ENCODE measurements at regions not wholly inside any gene's neighbourhood (a gene's known extent, or its start where the extent isn't known, plus 50 kb on each side); places are given as distances from the start of the nearest gene placed in this dataset.

DNA sequence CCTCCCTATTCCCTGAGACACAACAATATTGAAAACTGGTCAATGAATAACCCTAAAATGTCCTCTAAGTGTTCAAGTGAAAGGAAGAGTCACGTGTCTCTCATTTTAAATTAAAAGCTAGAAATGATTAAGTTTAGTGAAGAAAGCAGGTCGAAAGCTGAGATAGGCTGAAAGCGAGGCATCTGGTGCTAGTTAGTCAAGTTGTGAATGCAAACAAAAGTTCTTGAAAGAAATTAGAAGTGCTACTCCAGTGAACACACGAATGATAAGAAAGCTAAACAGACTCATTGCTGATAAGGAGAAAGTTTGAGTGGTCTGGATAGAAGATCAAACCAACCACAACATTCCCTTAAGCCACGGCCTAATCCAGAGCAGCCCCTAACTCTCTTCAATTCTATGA, 99.4 kb upstream of the ZNF507 start:
- TF ChIP-seq JUND (IDR thresholded peaks at IDR 0.05; ENCODE audit: low read depth): no peak
- DNase-seq (ENCODE audit: low read depth in 1 of 2, low spot score in 1 of 2): no peak
- in situ Hi-C loops (cut with HindIII; ENCODE audit: low pct_unique_long_range_greater_than_20kb, low sequenced_read_pairs): no loop called here

DNA sequence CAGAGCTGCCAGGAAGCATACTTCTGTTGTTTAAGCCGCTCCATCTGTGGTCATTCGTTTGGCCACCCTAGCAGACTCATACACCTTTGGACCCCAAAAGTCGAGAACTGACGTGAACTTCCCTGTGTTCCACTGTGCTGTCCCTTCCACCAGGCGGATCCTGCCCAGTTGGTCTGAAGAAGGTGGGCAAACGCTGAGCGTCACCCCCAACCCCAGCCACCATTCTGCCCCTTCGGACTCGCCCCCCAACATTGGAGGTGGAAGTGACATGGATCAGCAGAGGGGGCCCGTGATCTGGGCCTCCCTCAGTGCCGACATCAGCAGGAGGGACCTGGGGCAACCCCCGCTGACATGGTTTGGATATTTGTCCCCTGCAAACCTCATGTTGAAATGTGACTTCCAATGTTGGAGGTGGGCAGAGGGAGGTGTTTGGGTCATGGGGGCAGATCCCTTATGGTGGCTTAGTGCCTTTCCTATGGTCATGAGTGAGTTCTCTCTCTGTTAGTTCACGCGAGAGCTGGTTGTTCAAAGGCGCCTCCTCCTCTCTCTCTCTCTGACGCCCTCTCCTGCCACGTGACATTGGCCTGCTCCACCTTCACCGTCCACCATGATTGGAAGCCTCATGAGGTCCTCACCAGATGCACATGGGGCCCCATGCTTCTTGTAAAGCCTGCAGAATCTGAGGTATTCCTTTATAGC, 93.6 kb upstream of the ZNF507 start:
- TF ChIP-seq JUND (IDR thresholded peaks at IDR 0.05; ENCODE audit: low read depth): no peak
- in situ Hi-C loops (cut with HindIII; ENCODE audit: low pct_unique_long_range_greater_than_20kb, low sequenced_read_pairs): no loop called here
- DNase-seq (ENCODE audit: low read depth in 1 of 2, low spot score in 1 of 2): no peak

DNA sequence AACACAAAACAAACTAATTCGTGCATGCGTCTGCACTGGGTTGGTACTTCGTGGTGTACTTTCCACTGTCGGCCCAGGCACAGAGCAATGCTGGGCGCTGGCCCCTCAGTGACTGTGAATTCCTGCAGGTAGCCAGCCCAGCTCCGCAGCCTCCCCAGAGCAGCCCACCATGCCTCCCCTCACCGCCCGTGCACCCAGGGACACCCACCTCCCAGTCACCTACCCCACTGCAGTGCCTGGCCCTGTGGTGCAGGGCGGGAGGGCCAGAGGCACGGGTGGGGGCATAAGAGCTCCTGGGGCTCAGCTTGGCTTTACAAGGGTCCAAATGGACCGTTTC, 93.1 kb upstream of the ZNF507 start:
- in situ Hi-C loops (cut with HindIII; ENCODE audit: low pct_unique_long_range_greater_than_20kb, low sequenced_read_pairs): no loop called here
- no peak for TF ChIP-seq JUND (IDR thresholded peaks at IDR 0.05; ENCODE audit: low read depth)
- DNase-seq (ENCODE audit: low read depth in 1 of 2, low spot score in 1 of 2): no peak

DNA sequence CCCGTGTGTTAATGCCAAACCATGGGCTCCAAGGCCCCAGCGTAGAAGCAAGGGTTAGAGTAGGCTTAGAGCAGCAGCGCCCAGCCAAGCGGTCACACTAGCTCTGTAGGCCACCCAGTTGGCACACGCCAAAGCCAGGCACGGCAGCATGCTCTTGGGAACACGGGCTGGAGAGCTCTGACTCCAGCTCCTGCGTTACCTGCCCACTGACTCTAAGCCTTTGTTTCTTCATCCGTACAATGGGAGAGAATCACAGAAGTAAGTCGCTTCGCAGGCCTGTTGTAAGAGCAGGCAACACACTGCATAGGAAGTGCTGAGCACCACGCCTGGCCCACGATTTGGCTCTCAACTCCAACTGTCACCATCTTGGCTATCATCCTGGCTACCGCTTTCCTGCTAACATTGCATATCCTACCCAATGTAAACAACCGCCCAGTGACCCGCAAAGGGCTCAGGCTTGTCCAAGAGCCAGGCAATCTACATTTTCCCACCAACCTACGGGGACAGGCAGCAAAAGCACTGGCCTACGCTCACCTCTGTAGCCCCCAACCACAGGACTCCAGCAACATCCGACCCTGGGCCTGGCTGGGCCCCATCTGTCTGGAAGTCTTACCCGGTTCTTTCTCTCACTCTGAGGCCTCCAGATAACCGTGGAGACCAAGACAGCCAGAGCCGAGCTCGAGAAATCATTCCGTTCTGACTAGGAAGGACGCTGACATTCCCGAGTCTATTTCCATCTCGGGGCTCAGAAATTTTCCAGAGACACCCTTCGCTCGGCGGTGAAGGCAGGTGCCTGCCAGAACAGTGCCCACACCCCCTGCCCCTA, 91.5 kb upstream of the ZNF507 start:
- DNase-seq (ENCODE audit: low read depth in 1 of 2, low spot score in 1 of 2): no peak
- TF ChIP-seq JUND (IDR thresholded peaks at IDR 0.05; ENCODE audit: low read depth): no peak
- in situ Hi-C loops (cut with HindIII; ENCODE audit: low pct_unique_long_range_greater_than_20kb, low sequenced_read_pairs): no loop called here

DNA sequence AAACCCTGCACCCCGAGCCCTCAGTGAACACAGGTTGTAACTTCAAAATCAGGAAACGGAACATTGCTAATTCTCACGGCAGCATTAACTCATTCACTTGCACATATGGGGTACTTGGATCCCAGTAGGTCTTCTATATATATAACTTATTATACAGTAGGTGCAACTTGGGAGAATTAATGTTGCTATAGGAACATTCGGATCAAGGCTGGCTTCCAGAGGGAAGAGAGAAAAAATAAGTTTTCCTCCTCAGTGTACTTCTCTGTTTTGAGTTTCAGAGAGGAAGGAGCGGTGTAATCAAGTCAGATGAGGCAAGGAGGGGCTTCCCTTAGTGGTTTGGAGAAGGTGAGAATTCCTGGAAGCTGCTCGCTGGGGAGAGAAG, 90.9 kb upstream of the ZNF507 start:
- in situ Hi-C loops (cut with HindIII; ENCODE audit: low pct_unique_long_range_greater_than_20kb, low sequenced_read_pairs): no loop called here
- DNase-seq (ENCODE audit: low read depth in 1 of 2, low spot score in 1 of 2): no peak
- no peak for TF ChIP-seq JUND (IDR thresholded peaks at IDR 0.05; ENCODE audit: low read depth)

DNA sequence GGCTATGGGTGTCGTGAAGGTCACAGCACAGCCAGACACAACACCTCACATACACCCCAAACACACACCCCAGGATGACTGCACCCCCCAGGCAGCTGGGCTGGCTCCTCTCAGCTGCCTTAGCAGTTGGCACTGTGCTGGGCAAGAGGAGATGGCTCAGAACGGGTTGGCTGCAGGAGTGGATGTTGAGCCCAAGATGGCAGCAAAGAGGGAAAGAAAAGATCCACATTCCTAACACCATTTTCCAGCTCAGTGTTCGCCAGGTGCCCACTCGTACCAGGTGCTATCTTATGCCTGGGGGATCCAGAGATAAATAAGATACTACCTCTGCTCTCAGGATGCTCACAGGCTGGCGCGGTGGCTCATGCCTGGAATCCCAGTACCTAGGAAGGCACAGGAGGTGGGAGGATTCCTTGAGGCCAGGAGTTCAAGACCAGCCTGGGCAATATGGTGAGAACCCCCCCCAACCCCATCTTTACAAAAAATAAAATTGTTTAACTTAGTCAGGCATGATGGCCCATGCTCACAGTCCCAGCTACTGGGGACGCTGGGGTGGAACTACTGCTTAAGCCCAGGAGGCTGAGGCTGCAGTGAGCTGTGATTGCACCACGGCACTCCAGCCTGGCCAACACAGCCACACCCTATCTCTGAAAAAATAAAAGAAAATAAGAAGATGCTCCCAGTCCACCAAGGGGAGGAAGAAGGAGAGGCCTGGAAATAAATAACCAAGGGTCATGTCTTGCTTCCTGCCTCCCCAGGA, 89.7 kb upstream of the ZNF507 start:
- in situ Hi-C loops (cut with HindIII; ENCODE audit: low pct_unique_long_range_greater_than_20kb, low sequenced_read_pairs): no loop called here
- no peak for DNase-seq (ENCODE audit: low read depth in 1 of 2, low spot score in 1 of 2)
- TF ChIP-seq JUND (IDR thresholded peaks at IDR 0.05; ENCODE audit: low read depth): no peak

DNA sequence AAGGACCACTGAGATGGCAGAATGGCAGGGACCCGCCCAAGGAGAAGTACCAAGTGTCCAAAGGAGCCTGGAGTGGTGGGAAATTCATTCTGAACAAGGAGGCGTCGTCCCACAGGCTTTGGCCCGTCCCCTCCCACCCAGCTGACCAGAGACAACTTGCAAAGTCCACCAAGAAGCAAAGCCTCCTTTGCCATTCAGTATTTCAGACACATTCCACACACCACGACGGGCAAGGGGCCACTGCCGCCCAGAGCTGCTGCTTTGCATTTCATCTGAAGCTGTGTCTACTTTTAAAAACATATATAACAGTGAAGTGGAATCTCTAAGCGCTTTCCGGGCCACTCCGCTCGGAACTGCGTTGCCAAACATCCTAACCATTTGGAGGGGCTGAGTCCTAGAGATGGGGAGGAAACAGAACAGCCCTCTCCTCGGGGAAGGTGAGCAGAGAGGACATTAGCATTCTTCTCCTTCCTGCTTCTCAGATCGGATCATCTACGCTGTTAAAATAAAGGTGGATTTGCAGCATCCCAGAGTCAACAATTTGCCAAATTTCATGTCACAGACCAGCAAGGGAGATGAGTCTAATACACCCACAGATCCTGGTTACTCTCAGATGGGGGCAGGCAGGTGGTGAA, 89.0 kb upstream of the ZNF507 start:
- TF ChIP-seq JUND (IDR thresholded peaks at IDR 0.05; ENCODE audit: low read depth): no peak
- no peak for DNase-seq (ENCODE audit: low read depth in 1 of 2, low spot score in 1 of 2)
- in situ Hi-C loops (cut with HindIII; ENCODE audit: low pct_unique_long_range_greater_than_20kb, low sequenced_read_pairs): no loop called here

DNA sequence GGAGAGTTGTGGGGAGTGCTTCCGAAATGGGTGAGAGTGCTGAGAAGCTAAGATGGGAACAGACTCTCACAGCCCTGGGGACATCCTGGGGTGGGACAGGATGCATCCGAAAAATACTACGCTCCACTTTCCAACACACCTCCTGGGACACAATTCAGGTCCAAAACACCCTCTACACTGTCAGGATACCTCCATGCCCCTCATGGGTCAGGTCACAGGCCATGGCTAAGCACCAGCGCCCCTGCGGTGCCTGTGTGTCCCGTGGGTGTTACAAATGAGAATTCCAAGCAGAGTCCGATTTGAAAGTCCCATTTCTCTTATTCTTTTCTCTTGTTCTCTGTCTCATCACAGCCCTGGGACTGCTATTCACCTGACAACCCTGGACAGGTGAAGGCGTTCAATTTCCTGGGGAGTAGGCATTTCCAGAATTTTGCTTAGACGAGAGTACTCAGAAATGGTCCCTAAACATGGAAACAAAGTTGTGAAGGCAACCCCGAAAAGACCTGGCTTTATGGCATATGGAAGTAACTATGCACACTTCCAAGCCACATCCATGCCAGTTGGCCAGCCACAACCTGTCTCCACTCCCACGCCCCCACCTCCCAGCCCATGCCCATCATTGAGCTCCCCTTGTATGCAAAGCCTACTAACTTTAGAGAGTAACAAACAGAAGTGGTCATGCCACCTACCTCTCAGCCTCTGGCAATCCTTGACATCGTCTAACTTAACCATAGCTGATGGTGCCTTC, 87.9 kb upstream of the ZNF507 start:
- in situ Hi-C loops (cut with HindIII; ENCODE audit: low pct_unique_long_range_greater_than_20kb, low sequenced_read_pairs): no loop called here
- DNase-seq (ENCODE audit: low read depth in 1 of 2, low spot score in 1 of 2): no peak
- no peak for TF ChIP-seq JUND (IDR thresholded peaks at IDR 0.05; ENCODE audit: low read depth)

DNA sequence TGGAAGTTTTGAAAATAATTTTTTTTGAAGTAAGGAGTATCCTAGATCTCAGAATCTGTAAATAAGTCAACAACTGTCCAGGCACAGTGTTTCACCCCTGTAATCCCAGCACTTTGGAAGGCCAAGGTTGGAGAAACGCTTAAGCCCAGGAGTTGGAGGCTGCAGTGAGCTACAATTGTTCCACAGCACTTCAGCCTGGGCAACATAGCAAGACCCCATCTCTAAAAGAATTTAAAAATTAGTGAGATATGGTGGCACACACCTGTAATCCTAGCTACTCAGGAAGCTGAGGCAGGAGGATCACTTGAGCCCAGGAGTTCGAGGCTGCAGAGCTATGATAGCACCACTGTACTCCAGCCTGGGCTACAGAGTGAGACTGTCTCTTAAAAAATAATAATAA, 87.2 kb upstream of the ZNF507 start:
- no peak for TF ChIP-seq JUND (IDR thresholded peaks at IDR 0.05; ENCODE audit: low read depth)
- no peak for DNase-seq (ENCODE audit: low read depth in 1 of 2, low spot score in 1 of 2)
- in situ Hi-C loops (cut with HindIII; ENCODE audit: low pct_unique_long_range_greater_than_20kb, low sequenced_read_pairs): no loop called here

DNA sequence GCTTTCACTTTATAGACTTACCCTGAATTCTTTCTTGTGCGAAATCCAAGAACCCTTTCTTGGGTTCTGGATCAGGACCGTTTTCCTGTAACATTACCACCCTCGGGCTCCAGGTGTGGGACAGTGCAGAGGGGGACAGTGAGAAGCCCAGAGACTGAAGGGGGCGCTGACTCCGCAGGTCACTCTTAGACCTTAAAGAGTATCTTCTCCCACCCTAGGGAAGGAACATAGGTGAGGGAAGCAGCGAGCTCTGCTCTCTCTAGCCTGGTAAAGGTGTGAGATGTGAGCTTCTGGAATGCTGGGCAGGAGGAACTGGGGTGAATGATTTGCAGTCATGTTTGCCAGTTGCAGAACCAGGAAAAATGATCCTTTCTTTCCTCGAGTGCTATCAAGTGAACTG, 80.8 kb upstream of the ZNF507 start:
- DNase-seq (ENCODE audit: low read depth in 1 of 2, low spot score in 1 of 2): no peak
- in situ Hi-C loops (cut with HindIII; ENCODE audit: low pct_unique_long_range_greater_than_20kb, low sequenced_read_pairs): no loop called here
- TF ChIP-seq JUND (IDR thresholded peaks at IDR 0.05; ENCODE audit: low read depth): no peak

DNA sequence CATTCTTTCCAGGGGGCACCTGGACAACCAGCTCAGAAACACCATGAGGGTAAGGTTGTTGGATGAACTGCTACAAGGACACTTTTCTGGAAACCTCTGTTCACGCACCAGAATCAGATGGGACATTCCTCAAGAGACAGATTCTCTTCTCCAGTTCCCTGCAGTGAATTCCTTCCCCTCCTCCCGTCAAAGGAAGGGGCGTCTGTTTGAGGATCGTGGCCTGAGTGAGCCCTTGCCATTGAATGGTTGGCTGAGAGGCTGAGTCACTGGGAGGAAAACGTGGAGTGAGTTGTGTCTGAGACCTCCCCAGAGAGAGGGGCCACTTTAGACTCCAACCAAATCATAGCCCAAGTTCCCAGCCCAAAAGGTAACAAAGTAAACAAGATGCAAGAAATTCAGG, 79.4 kb upstream of the ZNF507 start:
- no peak for TF ChIP-seq JUND (IDR thresholded peaks at IDR 0.05; ENCODE audit: low read depth)
- in situ Hi-C loops (cut with HindIII; ENCODE audit: low pct_unique_long_range_greater_than_20kb, low sequenced_read_pairs): no loop called here
- DNase-seq (ENCODE audit: low read depth in 1 of 2, low spot score in 1 of 2): no peak

DNA sequence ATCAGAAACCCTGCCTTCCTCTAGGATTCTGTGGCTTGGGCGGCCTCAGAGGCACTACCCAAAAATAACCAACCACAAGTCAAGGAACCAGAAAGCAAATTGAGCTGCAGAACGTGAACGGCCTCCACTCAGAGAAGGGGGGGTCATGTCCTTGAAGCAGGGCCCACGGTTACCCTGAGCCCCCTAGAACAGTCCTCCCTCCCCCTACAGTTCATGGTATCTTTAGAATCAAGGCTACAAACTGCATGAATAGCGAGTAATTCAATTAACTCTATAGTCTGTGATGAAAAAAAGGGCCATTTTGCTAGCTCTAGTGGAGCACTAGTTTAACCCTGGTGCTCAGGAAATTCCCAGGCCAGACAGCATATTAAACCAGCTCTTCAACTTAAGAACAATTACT, 79.0 kb upstream of the ZNF507 start:
- DNase-seq (ENCODE audit: low read depth in 1 of 2, low spot score in 1 of 2): no peak
- in situ Hi-C loops (cut with HindIII; ENCODE audit: low pct_unique_long_range_greater_than_20kb, low sequenced_read_pairs): no loop called here
- TF ChIP-seq JUND (IDR thresholded peaks at IDR 0.05; ENCODE audit: low read depth): no peak

Data from T47D (cell line).